GM18519 (cell line): ENCODE measurements at regions not wholly inside any gene's neighbourhood (a gene's known extent, or its start where the extent isn't known, plus 50 kb on each side); places are given as distances from the start of the nearest gene placed in this dataset.
A peak's percentile ranks its signal among the peaks of the same experiment; 100 is the strongest.

Source experiments
- ATAC-seq: cut with Tn5 transposase; IDR thresholded peaks from one replicate; pipeline ENCODE4 v1.9.1; 2021; ENCODE audit warnings: mild to moderate bottlenecking, moderate library complexity; ENCODE audit not compliant: unreplicated experiment, low FRiP score

DNA sequence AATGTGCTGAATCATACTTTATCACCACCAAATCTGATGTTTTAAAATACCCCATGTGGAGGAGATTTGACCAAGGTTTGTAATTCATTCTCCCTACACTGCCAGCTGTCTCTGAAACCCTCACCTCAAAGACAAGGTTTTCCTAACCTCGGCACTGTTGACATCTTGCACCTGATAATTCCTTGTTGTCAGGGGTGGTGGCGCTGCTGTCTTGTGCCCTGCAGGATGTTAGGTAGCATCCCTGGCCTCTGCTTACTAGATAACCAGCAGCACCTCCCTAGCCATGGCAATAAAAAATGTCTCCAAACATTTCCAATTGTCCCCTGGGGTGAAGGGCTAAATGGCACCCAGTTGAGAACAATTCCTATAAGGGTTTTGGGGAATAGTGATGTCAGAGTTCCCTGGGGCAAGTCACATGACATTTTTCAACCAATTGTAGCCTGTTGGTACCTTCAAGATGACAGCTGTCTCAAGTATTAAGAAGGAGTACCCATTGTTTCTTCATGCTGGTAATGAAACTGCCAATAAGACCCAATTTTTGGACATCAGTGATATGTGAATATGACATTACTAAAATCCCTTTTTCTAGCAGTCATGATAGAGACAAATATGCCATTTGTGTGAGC, 160.6 kb upstream of the PLCXD3 start:
- ATAC-seq, result no peak

DNA sequence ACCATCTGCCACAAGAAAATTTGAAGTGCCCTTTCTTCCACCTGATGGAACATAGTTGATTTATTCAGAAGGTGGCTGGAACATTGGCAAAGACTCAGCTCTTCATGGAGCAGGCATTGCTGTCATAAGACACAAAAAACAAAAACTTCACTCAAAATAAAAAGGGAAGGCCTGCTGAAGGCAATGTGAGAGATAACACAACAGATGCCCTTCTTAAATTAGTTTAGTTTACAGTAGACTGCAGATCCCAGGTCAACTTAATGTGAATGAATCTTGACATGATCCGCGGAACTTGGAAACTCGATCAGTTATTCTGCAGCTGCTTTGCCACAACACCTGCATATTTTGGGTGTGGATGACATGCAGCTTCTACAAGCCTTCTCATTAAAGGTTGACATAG, 159.8 kb upstream of the PLCXD3 start:
- no peak for ATAC-seq

DNA sequence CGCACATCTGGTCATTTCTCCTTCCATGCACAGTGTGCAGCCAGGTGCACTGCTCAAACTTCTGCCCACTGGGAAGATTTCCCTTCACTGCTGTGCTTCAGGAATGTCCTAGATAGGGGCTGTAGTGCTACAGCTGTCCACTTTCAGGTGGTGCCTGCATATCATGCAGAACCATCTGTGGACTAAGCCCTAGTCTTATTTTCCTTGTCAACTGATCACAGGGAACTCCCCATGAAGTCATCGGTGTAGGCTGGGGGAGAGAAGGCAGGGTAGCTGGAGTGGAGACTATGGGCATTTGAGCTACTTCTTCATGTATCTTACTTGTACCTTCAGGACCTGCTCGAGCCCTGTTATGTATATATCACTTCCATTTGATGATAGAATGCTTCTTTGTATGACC, 150.9 kb upstream of the PLCXD3 start:
- no peak for ATAC-seq

DNA sequence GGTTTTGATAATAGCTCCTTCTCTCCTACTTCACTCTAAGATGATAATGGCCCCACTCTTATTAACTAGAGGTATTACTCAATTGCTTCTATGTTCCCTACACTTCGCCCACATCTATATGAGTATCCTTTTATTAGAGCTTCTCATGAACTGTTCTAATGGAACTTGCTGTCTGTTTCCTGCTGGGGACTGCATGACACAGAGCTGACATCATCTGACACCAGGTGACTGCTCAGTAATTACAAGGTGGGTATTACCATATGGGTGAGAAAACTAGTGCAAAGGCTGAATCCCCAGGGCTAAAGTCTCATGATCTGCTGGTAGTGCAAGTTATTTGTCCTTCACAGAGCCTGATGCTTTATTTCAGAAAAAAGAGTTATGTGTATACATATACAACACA, 146.2 kb upstream of the PLCXD3 start:
- no peak for ATAC-seq

DNA sequence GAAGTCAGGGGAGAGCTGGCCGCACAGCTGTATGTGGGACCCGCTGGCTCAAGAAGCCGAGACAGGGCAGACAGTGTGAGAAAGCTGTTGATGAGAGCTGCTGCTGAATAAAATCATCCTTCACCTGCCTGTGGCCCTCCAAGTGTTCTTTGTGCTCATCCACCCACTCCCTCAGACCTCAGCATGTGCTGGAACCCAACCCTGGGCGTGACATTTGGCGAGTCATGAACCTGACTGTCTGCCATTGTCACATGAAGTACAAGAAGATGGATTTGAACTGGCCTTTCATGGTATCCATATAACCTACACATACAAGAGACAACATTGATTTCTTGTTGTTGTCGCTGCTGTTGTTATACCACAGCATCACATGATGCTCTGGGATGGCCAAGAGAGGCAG, 139.7 kb upstream of the PLCXD3 start:
- no peak for ATAC-seq

DNA sequence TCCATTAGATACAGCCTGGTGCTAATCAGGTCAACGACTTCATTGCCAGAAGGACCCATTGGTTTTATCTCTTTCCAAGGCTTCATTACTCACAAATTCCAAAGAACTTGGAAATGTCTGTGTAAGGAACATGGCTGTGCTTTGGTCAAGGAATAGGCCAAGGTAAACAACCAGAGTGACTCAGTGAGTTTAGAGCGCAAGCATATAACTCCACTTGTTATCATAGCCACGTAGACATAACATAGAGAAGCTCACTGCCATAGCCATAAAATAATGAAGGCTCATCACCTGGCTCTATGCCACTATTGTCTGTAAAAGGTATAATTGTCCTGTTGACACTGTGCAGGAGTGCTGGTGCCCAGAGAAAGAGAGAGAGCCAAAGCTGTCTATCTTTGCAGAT, 139.3 kb upstream of the PLCXD3 start:
- no peak for ATAC-seq

DNA sequence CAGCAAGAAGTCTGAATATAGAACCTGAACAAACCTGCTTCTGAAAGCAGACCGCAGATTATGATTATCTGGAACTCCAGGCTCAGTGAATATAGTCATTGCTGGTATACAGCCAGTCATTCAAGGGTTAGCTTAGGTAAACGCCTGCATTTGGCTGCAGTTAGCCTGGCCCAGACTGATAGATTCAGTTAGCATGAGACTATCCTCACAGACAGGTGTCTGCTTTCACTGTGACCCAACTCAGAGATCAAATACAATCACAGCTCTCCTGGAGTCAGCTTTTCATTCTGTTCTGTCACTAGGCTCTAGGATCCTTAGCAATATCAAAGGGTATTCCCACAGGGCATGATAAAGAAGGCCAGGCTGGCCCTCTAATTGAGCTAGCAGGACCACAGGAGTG, 138.6 kb upstream of the PLCXD3 start:
- ATAC-seq, result no peak

DNA sequence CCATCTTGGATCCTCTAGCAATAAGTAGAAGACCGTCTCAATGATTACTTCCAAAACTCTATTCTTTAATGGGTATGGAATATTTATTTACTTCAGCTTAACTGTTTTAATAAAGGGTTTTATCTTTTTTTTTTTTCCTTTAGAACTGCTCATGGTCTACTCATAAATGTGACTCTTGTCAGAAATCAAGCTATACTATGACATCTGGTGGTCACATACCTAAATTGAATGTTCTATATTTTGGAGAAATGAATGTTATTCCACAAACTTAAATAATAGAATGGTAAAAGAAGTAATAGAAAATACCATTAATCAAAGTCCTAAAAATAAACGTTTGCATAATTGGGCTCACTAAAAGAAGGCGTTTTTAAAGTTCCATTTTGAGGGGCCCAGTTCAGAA, 131.2 kb upstream of the PLCXD3 start:
- no peak for ATAC-seq

DNA sequence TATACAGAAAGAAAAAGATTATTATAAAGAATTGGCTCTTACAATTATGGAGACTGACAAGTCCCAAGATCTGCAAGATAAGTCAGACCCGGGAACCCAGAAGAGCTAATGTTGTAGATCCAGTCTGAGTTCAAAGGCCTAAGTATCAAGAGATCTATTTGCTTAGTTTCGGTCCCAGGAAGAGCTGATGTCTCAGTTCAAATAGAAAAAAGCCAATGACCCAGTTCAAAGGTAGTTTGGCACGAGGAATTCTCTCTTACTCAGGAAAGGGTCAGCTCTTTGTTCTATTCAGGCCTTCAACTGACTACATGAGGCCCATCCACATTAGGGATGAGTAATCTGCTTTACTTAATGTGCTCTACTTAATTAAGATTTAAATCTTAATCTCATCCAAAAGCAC, 128.3 kb upstream of the PLCXD3 start:
- ATAC-seq, result no peak

DNA sequence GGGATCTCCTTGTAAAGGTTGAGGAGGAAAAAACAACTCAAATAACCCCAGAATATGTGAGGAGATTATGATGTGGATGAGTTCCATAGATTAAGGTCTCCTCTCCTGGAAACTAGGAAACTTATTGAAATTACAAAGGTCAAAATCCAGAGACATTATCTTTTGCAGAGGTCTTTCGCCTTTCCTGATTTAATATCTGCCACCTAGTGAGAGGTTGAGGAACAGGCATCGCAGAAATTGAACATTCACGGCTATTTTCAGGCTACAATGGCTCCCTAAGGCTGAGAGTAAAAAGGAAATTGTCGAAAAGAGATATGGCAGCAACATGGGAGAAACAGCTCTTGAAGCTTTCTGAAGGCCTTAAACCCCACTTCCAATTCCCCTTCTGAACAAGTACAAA, 127.5 kb upstream of the PLCXD3 start:
- ATAC-seq, result no peak

DNA sequence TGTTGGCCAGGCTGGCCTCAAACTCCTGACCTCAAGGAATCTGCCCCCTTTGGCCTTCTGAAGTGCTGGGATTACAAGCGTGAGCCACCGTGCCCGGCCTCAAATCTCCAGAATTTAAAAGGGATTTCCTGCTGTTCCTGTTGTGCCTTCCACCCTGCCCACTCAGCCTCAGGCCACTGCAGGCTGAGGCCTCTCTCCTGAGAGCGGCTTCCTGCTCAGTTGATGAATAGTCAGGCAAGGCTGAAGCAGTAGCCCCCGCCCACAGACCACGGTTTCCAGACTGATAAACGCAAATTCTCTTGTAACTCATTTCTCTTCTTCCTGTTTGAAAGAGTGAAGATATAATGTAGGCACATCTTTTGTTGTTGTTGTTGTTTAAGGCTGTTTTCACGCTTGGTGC, 127.0 kb upstream of the PLCXD3 start:
- ATAC-seq, result no peak

DNA sequence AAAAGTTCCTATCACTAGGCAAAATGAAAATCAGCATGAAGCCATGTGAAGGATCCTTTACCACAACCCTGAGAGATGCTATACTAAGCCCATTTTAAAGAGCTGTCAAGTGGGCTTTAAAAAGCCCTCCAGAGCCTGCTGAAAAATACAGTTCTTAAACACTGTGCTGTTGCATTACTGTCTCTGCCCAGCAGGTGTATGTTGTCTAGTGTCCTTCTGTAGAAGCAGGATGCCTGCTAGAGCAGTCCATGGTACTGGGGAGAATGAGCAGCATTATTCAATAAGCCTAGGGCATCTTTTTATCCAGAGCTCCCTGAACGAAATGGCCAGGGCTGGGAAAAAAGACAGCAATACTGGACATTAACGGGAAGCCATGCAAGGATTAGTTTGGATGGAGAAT, 126.2 kb upstream of the PLCXD3 start:
- peak; percentile 96 for ATAC-seq

DNA sequence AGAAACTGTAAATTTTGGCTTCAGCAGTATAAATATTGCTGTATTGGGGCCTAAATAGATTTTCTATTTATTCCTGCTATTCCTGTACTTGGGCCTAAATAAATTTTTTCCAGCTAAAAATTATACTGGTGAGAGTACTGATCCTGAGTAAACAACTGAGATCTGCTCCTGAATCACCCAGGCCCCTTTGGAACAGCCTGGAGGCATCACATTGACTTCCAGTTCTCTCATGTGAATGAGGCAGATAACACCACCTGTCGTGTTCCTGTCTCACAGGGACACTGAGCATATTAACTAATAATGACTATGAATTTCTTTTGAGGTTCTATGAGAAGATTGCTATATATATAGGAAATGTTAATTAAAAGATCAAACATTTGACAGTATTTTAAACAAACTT, 119.5 kb upstream of the PLCXD3 start:
- ATAC-seq, result no peak

DNA sequence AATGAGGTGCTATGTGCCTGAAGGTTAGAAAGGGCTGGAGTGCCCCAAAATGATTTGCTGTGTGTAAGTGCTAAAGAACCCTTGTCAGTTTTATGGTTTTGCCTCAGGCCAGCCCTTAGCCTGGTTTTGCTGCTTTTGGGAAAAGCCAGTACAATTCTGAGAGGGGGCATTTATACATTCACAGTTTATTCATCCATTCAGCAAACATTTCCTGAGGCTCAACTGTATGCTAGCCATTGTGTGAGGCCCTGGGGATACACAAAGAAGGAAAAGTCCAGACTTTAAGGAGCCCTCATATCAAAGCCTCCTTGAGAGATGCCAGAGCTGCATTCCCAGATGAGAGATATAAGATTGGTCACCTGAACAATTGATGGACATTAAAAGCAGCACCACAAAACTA, 115.2 kb upstream of the PLCXD3 start:
- no peak for ATAC-seq

DNA sequence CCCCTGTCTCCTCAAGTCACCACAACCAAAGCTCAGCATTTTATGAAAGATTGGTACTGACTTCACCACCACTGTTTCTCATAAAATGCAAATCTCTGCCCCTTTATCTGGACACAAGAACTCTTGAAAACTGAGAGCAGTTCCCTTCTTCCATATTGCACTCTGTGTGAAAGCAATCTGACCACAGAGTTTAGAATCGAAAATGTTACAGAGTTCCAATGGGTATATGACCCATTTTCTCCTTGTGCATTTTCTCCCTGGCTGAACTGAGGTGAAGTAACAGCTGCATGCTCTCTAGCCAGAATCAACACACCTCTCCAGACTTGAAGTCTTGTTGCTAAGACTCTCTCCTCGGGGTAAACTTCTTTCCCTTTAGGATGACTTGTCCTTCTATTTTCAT, 111.0 kb upstream of the PLCXD3 start:
- ATAC-seq, result no peak

DNA sequence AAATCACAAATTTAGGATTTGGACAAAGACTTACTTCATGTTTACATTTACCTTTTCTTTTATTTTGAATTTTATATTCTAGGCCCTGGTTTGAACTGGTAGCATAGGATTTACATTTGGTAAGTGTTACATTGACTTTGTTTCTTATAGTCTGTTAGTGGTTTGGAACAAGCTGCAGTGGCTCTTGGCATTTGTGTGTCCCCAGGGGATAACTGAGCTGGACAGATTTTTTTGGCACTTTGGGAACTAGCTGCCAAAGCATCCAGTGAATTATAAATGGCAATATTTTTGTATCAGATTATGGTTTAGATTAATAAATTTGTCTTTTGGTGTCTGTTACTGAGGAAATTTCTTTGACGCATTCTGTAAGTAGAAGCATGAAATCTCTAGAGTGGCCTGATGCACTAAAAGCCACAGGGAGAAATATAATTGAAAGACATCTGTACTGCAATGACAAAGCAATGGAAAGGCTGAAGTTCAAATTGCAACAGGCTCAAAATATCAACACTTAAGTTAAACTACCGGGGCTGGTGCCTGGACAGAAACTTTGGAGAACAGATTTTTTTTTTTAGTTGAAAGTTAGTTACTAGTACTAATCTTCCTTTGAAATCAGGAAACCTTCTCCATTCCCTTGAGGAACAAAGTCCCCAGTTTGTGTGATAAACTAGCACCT, 107.6 kb upstream of the PLCXD3 start:
- no peak for ATAC-seq

DNA sequence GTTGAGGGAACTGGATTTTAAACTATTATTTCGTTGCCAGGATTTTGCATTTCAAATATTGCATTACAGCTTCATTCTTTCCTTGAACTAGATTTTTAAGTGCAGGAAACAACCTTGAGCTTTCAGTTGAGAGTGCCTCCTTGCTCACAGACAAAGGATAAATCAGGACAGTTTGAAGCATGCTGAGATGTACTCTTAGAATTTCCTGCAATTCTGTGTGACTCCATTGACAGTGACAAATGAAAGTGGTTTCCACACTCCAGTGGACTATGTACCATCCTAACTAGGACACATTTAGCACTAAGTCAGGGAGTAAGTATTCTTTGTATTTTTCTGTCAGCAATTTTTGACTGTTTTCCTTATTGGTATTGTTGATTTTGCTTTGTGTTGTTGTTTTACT, 100.0 kb upstream of the PLCXD3 start:
- ATAC-seq, result no peak

DNA sequence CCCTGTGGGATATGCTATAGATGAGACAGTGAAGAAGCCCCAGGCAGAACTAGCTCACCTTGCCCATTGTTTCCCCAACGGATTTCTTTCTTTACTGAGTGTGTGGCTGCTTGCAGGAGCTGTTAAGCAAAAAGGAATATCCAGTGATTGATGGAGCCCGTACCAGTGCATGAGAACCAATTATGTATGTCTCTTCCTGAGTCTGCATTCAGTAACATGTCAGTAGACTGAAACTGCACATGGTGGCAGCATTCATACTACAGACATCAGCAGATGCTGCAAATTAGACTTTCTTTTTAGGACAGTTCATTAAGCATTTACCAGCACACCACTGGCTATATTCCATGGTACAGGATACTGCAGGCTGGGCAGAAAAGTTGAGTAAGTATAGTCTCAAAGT, 90.3 kb upstream of the PLCXD3 start:
- ATAC-seq, result no peak

DNA sequence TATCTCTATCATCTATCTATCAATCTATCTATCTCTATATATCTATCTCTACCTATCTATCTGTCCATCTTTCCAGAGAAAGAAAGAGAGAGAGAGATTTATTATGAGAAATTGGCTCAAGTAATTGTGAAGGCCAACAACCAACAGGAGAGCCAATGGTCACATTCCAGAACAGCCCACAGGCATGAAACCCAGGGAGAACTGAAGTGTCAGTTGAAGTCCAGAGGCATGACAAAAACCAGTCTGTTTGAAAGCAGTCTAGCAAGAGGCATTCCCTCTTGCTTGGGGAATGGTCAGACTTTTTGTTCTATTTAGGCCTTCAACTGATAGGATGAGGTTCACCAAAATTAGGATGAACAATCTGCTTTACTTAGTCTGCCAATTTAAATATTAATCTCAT, 87.6 kb upstream of the PLCXD3 start:
- no peak for ATAC-seq

DNA sequence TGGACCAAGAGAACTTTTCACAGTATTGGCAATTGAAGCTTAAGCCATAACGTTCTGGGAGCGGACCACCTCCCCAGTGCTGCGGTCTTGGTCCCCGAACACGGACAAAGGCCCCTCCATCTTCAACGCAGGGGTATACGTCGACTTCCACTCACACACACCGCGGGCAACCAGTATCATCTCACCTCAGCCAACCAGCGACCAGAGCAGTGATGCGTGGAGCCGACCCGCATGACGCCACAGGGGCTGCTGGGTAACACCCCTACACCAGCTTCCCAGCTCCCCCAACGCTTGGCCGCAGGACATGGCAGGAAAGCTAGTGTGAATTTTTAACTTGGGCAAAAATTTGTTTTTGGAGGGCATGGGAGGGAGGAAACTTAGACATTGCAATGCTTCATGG, 77.3 kb upstream of the PLCXD3 start:
- no peak for ATAC-seq

DNA sequence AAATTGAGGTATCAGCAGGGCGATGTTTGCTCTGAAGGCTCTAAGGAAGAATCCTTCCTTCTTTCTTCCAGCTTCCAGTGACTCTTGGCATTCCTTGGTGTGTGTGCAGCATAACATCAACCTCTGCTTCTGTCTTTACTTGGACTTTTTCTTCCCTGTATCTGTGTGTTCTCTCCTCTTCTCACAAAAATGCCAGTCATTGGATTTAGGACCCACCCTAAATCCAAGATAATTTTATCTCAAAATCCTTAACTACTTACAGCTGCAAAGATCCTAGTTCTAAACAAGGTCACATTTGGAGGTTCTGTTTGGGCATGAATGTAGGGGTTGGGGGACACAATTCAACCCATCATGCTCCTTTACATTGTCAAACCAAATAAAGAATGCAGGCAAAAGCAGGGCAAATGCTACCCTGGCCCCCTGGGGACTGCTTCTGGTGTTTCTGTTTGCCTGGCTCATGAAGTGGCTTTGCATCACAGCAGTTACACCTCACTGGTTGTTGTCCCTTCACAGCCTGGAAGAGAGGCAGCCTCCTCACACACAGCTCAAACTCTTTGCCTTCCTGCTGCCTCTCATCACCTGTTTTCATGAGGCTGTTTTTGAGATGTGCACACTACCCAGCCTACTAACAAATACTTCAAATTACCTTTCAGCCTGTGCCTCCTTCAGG, 64.8 kb upstream of the PLCXD3 start:
- ATAC-seq, result no peak

DNA sequence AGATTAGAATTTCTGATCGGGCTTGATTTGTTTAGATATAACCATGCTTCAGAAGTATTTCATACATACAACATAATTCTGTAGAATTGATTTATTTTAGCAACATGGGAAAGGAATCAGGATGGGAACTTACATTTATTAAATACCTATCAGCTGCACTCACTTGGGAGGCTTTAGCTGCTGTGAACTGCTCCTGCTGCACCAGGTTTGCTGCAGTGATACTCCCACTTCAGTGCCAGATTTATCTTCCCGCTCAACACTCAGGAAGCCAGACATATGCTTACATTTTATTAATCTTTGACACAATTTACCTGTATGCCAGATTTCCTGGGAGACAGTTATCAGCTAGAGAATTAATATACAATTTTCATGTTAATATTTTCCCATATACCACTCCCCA, 64.0 kb upstream of the PLCXD3 start:
- no peak for ATAC-seq
